ENCODE measurements at regions not wholly inside any gene's neighbourhood (a gene's known extent, or its start where the extent isn't known, plus 50 kb on each side); places are given as distances from the start of the nearest gene placed in this dataset.

GRCh38 chr2:220051716-220052115 lies 424.3 kb downstream of the SLC4A3 start:
- DNase-seq (ENCODE audit: low spot score): no peak

GRCh38 chr2:220053919-220054318 lies 426.5 kb downstream of the SLC4A3 start:
- no peak for DNase-seq (ENCODE audit: low spot score)

- no peak for DNase-seq (ENCODE audit: low spot score)
Measured at GRCh38 chr2:220057391-220057790, 430.0 kb downstream of the SLC4A3 start.

- DNase-seq (ENCODE audit: low spot score): no peak
Measured at GRCh38 chr2:220057916-220058315, 430.5 kb downstream of the SLC4A3 start.

GRCh38 chr2:220064111-220065030 lies 436.9 kb downstream of the SLC4A3 start:
- DNase-seq (ENCODE audit: low spot score): no peak

- no peak for DNase-seq (ENCODE audit: low spot score)
Measured at GRCh38 chr2:220065581-220065980, 438.2 kb downstream of the SLC4A3 start.

GRCh38 chr2:220068846-220069245 lies 441.4 kb downstream of the SLC4A3 start:
- DNase-seq (ENCODE audit: low spot score): no peak

- DNase-seq (ENCODE audit: low spot score): no peak
Measured at GRCh38 chr2:220070349-220070748, 442.9 kb downstream of the SLC4A3 start.

- no peak for DNase-seq (ENCODE audit: low spot score)
Measured at GRCh38 chr2:220071696-220072095, 444.3 kb downstream of the SLC4A3 start.

- DNase-seq (ENCODE audit: low spot score): no peak
Measured at GRCh38 chr2:220072669-220073220, 445.3 kb downstream of the SLC4A3 start.

GRCh38 chr2:220075835-220076234 lies 448.4 kb downstream of the SLC4A3 start:
- no peak for DNase-seq (ENCODE audit: low spot score)

- DNase-seq (ENCODE audit: low spot score): no peak
Measured at GRCh38 chr2:220076734-220077133, 449.3 kb downstream of the SLC4A3 start.

- DNase-seq (ENCODE audit: low spot score): no peak
Measured at GRCh38 chr2:220077488-220077887, 450.1 kb downstream of the SLC4A3 start.

- no peak for DNase-seq (ENCODE audit: low spot score)
Measured at GRCh38 chr2:220078439-220078838, 451.0 kb downstream of the SLC4A3 start.

- DNase-seq (ENCODE audit: low spot score): no peak
Measured at GRCh38 chr2:220079595-220079994, 452.2 kb downstream of the SLC4A3 start.

GRCh38 chr2:220081171-220081570 lies 453.7 kb downstream of the SLC4A3 start:
- no peak for DNase-seq (ENCODE audit: low spot score)

GRCh38 chr2:220090050-220090449 lies 462.6 kb downstream of the SLC4A3 start:
- DNase-seq (ENCODE audit: low spot score): no peak

GRCh38 chr2:220096406-220096805 lies 469.0 kb downstream of the SLC4A3 start:
- DNase-seq (ENCODE audit: low spot score): no peak

- no peak for DNase-seq (ENCODE audit: low spot score)
Measured at GRCh38 chr2:220101980-220102379, 474.6 kb downstream of the SLC4A3 start.

GRCh38 chr2:220103596-220103995 lies 476.2 kb downstream of the SLC4A3 start:
- no peak for DNase-seq (ENCODE audit: low spot score)

- no peak for DNase-seq (ENCODE audit: low spot score)
Measured at GRCh38 chr2:220104871-220105351, 477.5 kb downstream of the SLC4A3 start.

- DNase-seq (ENCODE audit: low spot score): no peak
Measured at GRCh38 chr2:220106065-220106464, 478.6 kb downstream of the SLC4A3 start.

- DNase-seq (ENCODE audit: low spot score): no peak
Measured at GRCh38 chr2:220107380-220107791, 480.0 kb downstream of the SLC4A3 start.
